Vagina (tissue), 2 donors: ENCODE measurements at regions not wholly inside any gene's neighbourhood (a gene's known extent, or its start where the extent isn't known, plus 50 kb on each side); places are given as distances from the start of the nearest gene placed in this dataset.

Experiments used
- POLR2A ChIP-seq, 2 donors: fragments of 450-650 bp; IDR thresholded peaks; one replicate each; pipeline ENCODE4 v1.6.1; 2017; ENCODE audit warnings: antibody characterized with exemption in 2 of 2, mild to moderate bottlenecking in 2 of 2, moderate library complexity in 2 of 2
- POLR2AphosphoS5 ChIP-seq, 2 donors: sonication (generic); formaldehyde crosslinking; IDR thresholded peaks; one replicate each; pipeline ENCODE4 v1.9.0; 2017; ENCODE audit warnings: antibody characterized with exemption in 2 of 2, mild to moderate bottlenecking in 2 of 2, low read depth in 1 of 2; ENCODE audit not compliant: insufficient read depth in 1 of 2
- TF ChIP-seq, protein P1 (sequence below), 3 experiments: fragments of 450-650 bp in 2 of 3; fragments of 200-600 bp in 1 of 3; sonication (generic) in 1 of 3; IDR thresholded peaks; one replicate each; pipeline ENCODE4 v1.5.1; 2017 to 2019; ENCODE audit warnings: antibody characterized with exemption in 3 of 3, mild to moderate bottlenecking in 2 of 3, moderate library complexity in 2 of 3

DNA sequence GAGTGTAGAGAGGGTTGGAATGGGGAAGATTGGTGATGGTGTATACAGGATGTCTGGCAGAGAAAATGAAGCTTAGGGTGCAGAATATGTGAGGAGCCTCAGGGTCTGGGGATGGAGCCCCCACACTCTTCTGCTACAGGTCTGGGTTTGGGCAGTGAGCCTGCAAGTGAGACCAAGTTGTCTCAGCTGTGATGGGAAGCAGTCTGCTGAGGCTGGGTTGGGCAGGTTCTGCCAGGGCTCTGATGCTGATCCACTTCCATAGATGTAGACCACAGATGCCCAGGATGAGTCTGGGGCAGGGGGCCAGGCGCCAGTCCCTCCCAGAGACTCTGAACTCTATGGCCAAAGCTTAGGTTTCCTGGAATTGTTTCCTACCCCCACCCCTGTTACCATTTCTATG lies 516.9 kb downstream of the PTPRU start:
- no peak for TF ChIP-seq POLR2A (IDR thresholded peaks at IDR 0.05)
- TF ChIP-seq, protein P1, sequence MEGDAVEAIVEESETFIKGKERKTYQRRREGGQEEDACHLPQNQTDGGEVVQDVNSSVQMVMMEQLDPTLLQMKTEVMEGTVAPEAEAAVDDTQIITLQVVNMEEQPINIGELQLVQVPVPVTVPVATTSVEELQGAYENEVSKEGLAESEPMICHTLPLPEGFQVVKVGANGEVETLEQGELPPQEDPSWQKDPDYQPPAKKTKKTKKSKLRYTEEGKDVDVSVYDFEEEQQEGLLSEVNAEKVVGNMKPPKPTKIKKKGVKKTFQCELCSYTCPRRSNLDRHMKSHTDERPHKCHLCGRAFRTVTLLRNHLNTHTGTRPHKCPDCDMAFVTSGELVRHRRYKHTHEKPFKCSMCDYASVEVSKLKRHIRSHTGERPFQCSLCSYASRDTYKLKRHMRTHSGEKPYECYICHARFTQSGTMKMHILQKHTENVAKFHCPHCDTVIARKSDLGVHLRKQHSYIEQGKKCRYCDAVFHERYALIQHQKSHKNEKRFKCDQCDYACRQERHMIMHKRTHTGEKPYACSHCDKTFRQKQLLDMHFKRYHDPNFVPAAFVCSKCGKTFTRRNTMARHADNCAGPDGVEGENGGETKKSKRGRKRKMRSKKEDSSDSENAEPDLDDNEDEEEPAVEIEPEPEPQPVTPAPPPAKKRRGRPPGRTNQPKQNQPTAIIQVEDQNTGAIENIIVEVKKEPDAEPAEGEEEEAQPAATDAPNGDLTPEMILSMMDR (IDR thresholded peaks at IDR 0.05) = no peak
- no peak for TF ChIP-seq POLR2AphosphoS5 (IDR thresholded peaks at IDR 0.05; ENCODE audit: insufficient read depth in 1 of 2, low read depth in 1 of 2)
